ENCODE measurements at regions not wholly inside any gene's neighbourhood (a gene's known extent, or its start where the extent isn't known, plus 50 kb on each side); places are given as distances from the start of the nearest gene placed in this dataset.

- no peak for DNase-seq (ENCODE audit: low read depth in 2 of 2)
Measured at GRCh38 chr13:34312578-34312977, 494.6 kb downstream of the RFC3 start.

- no peak for DNase-seq (ENCODE audit: low read depth in 2 of 2)
Measured at GRCh38 chr13:34320084-34320483, 502.1 kb downstream of the RFC3 start.

- no peak for DNase-seq (ENCODE audit: low read depth in 2 of 2)
Measured at GRCh38 chr13:34322014-34322742, 504.2 kb downstream of the RFC3 start.

GRCh38 chr13:34322743-34323074 is 504.8 kb downstream of the RFC3 start:
- DNase-seq (ENCODE audit: low read depth in 2 of 2) = no peak

GRCh38 chr13:34335014-34336007 is 517.4 kb downstream of the RFC3 start:
- no peak for DNase-seq (ENCODE audit: low read depth in 2 of 2)

GRCh38 chr13:34338102-34338501 is 520.2 kb downstream of the RFC3 start:
- DNase-seq (ENCODE audit: low read depth in 2 of 2) = no peak

- no peak for DNase-seq (ENCODE audit: low read depth in 2 of 2)
Measured at GRCh38 chr13:34340534-34340933, 522.6 kb downstream of the RFC3 start.

- no peak for DNase-seq (ENCODE audit: low read depth in 2 of 2)
Measured at GRCh38 chr13:34343413-34343940, 525.5 kb downstream of the RFC3 start.

GRCh38 chr13:34344816-34345215 is 526.9 kb downstream of the RFC3 start:
- DNase-seq (ENCODE audit: low read depth in 2 of 2) = no peak

- no peak for DNase-seq (ENCODE audit: low read depth in 2 of 2)
Measured at GRCh38 chr13:34345258-34345965, 527.5 kb downstream of the RFC3 start.

GRCh38 chr13:34346626-34347025 is 528.7 kb downstream of the RFC3 start:
- no peak for DNase-seq (ENCODE audit: low read depth in 2 of 2)

- DNase-seq (ENCODE audit: low read depth in 2 of 2) = no peak
Measured at GRCh38 chr13:34347784-34348573, 530.0 kb downstream of the RFC3 start.

- DNase-seq (ENCODE audit: low read depth in 2 of 2) = no peak
Measured at GRCh38 chr13:34349091-34349722, 531.3 kb downstream of the RFC3 start.

GRCh38 chr13:34350671-34351070 is 532.7 kb downstream of the RFC3 start:
- DNase-seq (ENCODE audit: low read depth in 2 of 2) = no peak

GRCh38 chr13:34351134-34351533 is 533.2 kb downstream of the RFC3 start:
- no peak for DNase-seq (ENCODE audit: low read depth in 2 of 2)

- DNase-seq (ENCODE audit: low read depth in 2 of 2) = no peak
Measured at GRCh38 chr13:34352958-34353357, 535.0 kb downstream of the RFC3 start.

- no peak for DNase-seq (ENCODE audit: low read depth in 2 of 2)
Measured at GRCh38 chr13:34356686-34357434, 538.9 kb downstream of the RFC3 start.

- DNase-seq (ENCODE audit: low read depth in 2 of 2) = no peak
Measured at GRCh38 chr13:34357435-34358232, 539.7 kb downstream of the RFC3 start.

- DNase-seq (ENCODE audit: low read depth in 2 of 2) = no peak
Measured at GRCh38 chr13:34358811-34359513, 541.0 kb downstream of the RFC3 start.

Measured in activated CD8-positive, alpha-beta memory T cell treated with anti-CD3 and anti-CD28 coated beads for 4 hours (primary cell).